MG63 (cell line): ENCODE measurements at regions not wholly inside any gene's neighbourhood (a gene's known extent, or its start where the extent isn't known, plus 50 kb on each side); places are given as distances from the start of the nearest gene placed in this dataset.

ENCODE experiments used
- DNase-seq: peaks from one replicate; pipeline ENCODE4 v3.0.0-alpha.2; 2020
- H3K27me3 ChIP-seq: fragments of 250-450 bp; sonication (Bioruptor Pico); 2 replicates; pipeline ENCODE4 v1.5.1; 2020; ENCODE audit warnings: mild to moderate bottlenecking, moderate library complexity
- H3K36me3 ChIP-seq: fragments of 250-450 bp; sonication (Bioruptor Pico); 2 replicates; pipeline ENCODE4 v1.5.1; 2020; ENCODE audit warnings: mild to moderate bottlenecking, moderate library complexity
- H3K4me3 ChIP-seq: fragments of 250-450 bp; sonication (Bioruptor Pico); 2 replicates; pipeline ENCODE4 v1.5.1; 2020; ENCODE audit warnings: mild to moderate bottlenecking, moderate library complexity
- H3K9me3 ChIP-seq: fragments of 250-450 bp; sonication (Bioruptor Pico); 2 replicates; pipeline ENCODE4 v1.5.1; 2020; ENCODE audit warnings: mild to moderate bottlenecking, moderate library complexity

DNA sequence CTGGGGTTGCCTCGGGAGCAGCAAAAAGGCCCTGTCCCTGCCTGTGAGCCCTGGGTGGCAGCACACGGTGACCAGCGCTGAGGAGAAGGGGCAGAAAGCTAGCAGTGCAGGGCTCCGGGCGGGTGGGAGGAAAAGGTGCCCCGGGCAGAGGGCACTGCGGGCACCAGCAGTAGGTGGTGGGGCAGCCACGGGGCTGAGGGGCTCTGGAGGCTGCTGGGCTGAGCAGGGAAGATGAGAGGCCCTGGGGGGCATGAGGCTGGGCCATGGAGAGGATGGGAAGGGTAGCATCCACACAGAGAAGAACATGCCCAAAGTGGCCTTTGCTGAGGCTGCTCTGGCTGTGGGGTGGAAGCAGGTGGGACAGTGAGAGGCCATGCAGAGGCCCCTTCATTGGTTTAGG is 67.5 kb upstream of the NKX1-1 start:
- Histone ChIP-seq H3K27me3 (peaks cover 3% of the 10 kb centered on the region; the same call in 1 of the 2 replicates), H3K36me3 (no peaks in the 10 kb centered on the region), H3K9me3 (no peaks in the 10 kb centered on the region), H3K4me3 (no peak overlapping the region)
- DNase-seq = no peak

DNA sequence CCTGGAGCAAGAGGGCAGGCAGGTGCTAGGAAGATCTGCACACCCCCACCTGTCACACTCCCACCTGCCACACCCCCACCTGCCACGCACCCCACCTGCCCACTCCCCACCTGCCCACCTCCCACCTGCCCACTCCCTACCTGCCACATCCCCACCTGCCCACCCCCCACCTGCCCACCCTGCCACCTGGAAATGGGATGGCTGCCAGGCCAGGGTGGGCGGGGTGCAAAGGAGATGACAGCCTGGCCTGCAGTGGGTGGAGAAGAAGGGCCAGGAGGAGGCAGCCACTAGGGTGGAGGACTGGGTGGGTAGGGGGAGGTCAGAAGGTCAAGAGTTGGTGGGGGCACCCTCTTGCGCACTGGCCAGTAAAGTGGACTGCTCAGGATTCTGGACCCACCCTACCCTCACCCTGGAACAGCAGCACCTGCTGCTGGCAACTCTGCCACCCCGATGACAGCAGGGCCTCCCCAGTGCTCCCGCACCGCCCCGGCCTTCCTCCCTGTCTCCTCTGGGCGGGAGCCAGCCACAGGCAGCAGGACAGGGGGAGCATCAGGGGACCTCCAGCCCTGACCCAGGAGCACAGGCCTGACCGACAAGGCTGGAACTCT is 66.8 kb upstream of the NKX1-1 start:
- peaks cover 3% of the 10 kb centered on the region; the same call in 1 of the 2 replicates for H3K27me3 ChIP-seq
- no peak for DNase-seq
- no peak overlapping the region for H3K4me3 ChIP-seq
- no peaks in the 10 kb centered on the region for H3K36me3 ChIP-seq
- H3K9me3 ChIP-seq = no peaks in the 10 kb centered on the region

DNA sequence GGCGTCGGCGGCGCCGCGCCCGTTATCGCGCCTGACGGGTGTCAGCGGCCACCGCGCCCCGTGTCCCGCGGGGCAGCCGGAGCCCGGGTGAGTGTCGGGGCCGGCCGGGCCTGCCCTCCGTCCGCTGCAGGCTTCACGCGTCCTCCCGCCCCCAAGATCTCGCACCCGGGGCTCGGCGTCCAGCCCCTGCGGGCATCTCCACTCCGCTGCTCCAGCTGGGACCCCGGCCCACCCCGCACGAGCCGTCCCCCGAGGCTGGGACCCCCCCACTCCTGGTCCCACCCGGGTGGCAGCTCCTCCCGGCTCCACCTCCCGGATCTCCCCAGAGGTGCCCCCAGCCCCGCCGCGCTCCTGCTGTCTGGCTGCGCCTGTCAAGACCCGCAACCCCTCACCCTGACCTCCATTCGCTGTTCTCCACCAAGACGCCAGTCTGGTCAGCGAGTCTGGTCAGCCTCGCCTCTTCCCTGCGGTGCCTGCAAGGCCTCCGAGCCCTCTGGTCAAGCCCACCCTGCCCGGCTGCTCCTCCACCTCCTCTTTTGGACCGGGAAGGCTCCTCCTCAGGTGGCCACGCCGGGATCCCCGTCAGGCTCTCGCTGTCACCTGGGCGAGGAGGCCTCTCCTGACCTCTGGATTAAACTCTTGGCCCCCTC is 66.0 kb upstream of the NKX1-1 start:
- Histone ChIP-seq H3K4me3 (no peak overlapping the region), H3K27me3 (peaks cover 3% of the 10 kb centered on the region; the same call in 1 of the 2 replicates), H3K9me3 (no peaks in the 10 kb centered on the region), H3K36me3 (no peaks in the 10 kb centered on the region)
- no peak for DNase-seq

DNA sequence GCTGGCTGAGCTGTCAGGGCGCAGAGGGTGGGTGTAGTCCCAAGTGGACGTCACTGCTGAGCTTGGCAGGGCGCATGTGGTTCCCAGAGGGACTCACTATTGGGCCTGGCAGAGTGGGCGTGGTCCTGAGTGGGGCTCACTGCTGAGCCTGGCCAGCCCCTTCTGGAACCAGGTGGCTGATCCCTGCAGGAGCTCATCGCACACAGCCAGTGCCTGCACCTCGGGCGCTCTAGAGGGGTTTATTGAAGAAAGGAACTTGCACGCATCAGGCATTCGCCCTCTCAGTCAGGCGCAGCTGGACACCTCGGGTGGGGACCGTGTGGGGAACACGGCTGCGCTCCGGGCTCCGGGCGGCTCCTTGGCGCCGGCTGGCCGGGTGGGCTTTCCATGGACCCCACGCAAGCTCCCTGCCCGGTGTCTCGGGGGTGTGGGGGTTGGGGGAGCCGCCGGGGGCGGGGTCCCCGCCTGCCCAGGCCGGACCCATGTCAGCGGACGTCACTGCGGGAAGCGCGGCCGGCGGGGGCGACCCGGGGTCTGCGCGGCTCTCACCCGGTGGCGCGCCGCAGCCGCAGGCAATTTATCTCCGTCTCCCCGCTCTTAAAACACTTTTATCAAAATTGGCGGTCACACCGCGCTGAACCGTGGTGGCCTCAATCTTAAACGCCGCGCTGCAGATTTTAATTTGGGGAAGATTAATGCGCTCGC is 65.4 kb upstream of the NKX1-1 start:
- Histone ChIP-seq H3K27me3 (peaks cover 3% of the 10 kb centered on the region; the same call in 1 of the 2 replicates), H3K9me3 (no peaks in the 10 kb centered on the region), H3K4me3 (no peak overlapping the region), H3K36me3 (no peaks in the 10 kb centered on the region)
- no peak for DNase-seq

DNA sequence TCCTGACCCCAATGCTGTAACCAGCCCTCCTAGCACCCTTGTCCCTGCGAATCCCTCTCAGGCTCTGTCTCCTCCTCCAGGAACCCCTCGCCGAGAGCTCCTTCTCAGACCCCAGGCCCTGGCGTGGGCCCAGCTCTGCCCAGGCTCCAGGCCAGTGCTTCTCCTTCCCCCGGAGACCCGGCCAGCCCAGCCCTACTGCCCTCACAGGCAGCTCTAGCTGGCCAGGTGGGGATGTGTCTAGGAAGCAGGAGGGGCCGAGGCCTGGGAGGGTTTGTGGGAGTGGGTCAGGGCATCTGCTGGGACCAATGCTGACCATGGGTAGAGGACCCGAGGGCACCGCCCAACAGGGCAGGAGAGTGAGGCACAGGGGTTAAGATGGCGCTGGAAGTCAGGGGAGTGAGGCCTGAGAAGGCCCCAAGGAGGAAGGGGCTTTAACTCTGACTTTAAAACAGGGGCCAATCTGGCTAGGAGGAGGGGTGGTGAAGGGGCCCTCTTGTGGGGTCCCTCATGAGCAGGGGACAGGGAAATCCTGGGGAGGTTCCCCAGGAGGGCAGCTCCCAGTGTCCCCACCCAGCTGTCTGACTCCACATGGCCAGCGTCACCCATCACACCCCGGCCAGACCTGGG is 64.7 kb upstream of the NKX1-1 start:
- no peak overlapping the region for H3K4me3 ChIP-seq
- H3K9me3 ChIP-seq = no peaks in the 10 kb centered on the region
- H3K27me3 ChIP-seq = peaks cover 3% of the 10 kb centered on the region; the same call in 1 of the 2 replicates
- DNase-seq = no peak
- H3K36me3 ChIP-seq = no peaks in the 10 kb centered on the region

DNA sequence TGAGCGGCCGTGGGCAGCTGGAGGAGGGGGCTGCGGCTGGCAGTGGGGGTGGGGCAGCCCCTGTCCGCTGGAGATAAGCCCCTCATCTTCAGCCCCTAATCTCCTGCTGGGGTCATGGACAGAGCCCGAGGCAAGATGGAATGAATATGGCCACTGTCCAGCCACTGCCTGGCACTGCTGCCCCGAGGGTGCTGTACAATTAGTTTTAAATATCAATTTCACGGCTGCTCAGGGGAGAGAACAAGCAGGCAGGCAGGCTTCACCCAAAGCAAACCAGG is 64.1 kb upstream of the NKX1-1 start:
- no peak overlapping the region for H3K4me3 ChIP-seq
- H3K27me3 ChIP-seq = peaks cover 3% of the 10 kb centered on the region; the same call in 1 of the 2 replicates
- H3K9me3 ChIP-seq = no peaks in the 10 kb centered on the region
- no peak for DNase-seq
- H3K36me3 ChIP-seq = no peaks in the 10 kb centered on the region

DNA sequence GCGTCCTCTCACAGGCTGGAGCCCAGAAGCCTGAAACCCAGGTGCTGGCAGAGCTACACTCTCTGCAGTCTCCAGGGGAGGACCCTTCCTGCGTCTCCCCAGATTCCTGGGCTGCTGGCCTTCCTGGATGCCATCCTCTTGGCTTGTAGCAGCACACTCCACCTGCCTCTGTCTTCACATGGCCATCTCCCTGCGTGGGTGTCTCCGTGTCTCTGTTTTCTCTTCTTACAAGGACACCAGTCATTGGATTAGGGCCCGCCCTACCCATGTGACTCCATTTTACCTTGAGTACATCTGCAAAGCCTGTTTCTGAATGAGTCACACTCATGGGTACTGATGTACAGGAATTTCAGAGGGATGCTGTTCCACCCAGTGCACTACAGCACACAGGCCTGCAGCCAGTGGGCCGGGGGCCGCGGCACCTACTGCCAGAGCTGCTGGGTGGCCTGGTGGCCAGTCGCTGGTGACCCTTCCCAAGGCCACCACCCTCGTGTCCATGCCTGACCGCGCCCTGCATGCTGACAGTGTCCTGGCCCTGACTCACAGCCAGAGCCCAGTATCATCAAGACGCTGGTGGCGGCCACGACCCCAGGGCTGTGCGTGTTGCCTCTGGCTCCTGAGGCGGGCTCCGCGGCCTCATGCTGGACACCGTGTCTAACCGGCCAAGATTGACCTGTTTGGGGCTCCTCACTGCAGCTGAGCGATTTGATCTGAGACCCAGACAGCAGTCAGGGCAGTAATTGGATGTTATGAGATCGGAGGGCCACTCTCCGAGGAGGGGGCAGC is 63.6 kb upstream of the NKX1-1 start:
- no peak for DNase-seq
- no peaks in the 10 kb centered on the region for H3K36me3 ChIP-seq
- no peaks in the 10 kb centered on the region for H3K9me3 ChIP-seq
- H3K4me3 ChIP-seq = no peak overlapping the region
- peaks cover 3% of the 10 kb centered on the region; the same call in 1 of the 2 replicates for H3K27me3 ChIP-seq

DNA sequence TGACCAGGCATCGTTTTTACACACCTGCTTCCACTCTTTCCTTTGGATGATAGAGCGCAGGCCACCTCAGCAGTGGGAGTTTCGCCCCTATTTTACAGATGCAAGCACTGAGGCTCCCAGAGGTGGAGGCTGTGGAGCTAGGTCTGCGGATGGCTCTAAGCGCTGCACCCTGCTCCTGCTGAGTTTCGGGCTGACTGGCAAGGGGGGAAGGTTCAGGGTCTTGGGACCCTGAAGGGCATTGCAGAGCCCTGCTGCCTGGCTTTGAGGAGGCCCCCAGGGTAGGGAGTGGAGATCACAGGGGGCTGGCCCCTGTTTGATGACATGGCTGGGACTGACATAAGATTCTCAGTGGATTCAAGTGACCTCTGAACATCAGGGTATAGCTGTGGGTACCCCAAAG is 62.8 kb upstream of the NKX1-1 start:
- peaks cover 3% of the 10 kb centered on the region; the same call in 1 of the 2 replicates for H3K27me3 ChIP-seq
- no peaks in the 10 kb centered on the region for H3K9me3 ChIP-seq
- no peak for DNase-seq
- H3K36me3 ChIP-seq = no peaks in the 10 kb centered on the region
- H3K4me3 ChIP-seq = no peak overlapping the region

DNA sequence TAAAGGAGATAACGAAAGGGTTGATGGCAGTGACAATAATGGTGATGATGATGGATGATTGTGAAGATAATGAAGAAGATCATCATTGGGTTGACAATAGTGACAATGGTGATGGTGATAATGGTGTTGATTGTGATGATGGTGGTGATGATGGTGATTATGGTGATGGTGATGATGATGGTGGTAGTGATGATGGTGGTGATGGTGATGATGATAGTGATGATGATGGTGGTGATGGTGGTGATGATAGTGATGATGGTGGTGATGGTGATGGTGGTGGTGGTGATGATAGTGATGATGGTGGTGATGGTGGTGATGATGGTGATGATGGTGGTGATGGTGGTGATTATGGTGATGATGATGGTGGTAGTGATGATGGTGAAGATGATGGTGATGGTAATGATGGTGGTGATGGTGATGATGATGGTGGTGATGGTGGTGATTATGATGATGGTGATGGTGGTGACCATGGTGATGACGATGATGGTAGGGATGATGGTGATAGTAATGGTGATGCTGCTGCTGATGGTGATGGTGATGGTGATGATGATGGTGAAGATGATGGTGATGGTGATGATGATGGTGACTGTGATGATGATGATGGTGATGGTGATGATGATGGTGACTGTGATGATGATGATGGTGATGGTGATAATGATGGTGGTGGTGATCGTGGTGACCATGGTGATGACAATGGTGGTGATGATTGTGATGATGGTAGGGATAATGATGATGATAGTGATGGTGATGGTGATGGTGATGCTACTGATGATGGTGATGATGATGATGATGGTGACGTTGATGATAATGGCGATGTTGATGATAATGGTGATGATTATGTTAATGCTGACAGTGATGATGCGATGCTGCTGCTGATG is 61.6 kb upstream of the NKX1-1 start:
- DNase-seq = no peak
- Histone ChIP-seq H3K4me3 (no peak overlapping the region), H3K9me3 (no peaks in the 10 kb centered on the region), H3K36me3 (no peaks in the 10 kb centered on the region), H3K27me3 (peaks cover 3% of the 10 kb centered on the region; the same call in 1 of the 2 replicates)

DNA sequence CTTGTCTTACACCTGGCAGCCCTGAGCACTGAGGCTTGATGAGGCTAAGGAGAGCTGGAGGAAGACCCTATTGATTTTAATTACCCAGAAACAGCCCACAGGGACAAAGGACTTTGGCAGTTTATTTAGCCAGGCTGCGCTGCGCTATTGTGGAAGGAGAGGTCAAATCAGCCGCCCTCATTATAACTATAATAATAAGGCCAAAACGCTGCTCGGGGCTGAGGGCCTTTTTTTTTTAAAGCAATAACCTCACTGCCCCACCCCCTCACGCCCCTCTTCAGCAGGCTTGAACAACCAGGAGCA is 60.6 kb upstream of the NKX1-1 start:
- Histone ChIP-seq H3K4me3 (no peak overlapping the region), H3K36me3 (no peaks in the 10 kb centered on the region), H3K27me3 (peaks cover 3% of the 10 kb centered on the region; the same call in 1 of the 2 replicates), H3K9me3 (no peaks in the 10 kb centered on the region)
- no peak for DNase-seq

DNA sequence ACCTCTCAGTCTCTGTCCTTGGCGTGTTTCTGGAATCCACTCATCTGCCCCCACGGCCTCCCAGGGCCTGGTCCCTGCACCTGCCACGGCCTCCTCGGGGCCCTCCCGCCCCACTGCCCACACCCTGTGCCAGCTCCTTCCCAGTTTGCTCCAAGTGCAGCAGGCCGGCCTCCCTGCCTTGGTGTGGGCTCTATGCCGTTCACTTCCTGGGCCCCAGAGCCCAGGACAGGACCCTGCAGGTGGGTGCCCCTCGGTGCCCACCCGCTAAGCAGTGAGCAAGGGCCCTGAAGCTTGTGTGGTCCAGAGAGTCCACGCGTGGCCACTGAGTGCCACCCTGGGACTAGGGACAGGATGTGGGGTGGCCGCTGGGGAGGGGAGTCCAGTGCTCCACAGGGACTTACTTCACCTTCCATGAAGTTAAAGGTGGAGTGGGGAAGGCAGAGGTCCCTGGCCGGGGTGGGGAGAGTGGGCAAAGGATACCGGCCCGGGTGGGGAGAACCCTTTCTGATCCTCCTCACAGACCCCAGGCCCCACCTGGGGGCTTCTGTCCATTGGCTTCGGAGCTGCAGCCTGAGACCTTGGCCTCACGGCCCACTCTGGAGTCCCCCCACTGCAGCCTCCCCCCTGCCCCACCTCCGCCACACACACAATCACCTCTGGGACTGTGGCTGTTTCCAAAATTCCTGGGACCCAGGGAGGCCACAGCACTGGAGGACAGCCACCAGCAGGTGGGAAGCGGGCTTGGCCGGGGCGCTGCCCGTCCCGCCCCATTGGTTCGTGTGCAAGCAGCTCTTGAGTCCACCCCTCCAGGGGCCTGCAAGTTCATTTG is 60.0 kb upstream of the NKX1-1 start:
- H3K4me3 ChIP-seq = no peak overlapping the region
- no peak for DNase-seq
- H3K36me3 ChIP-seq = no peaks in the 10 kb centered on the region
- no peaks in the 10 kb centered on the region for H3K9me3 ChIP-seq
- H3K27me3 ChIP-seq = peaks cover under 1% of the 10 kb centered on the region; the same call in 1 of the 2 replicates

DNA sequence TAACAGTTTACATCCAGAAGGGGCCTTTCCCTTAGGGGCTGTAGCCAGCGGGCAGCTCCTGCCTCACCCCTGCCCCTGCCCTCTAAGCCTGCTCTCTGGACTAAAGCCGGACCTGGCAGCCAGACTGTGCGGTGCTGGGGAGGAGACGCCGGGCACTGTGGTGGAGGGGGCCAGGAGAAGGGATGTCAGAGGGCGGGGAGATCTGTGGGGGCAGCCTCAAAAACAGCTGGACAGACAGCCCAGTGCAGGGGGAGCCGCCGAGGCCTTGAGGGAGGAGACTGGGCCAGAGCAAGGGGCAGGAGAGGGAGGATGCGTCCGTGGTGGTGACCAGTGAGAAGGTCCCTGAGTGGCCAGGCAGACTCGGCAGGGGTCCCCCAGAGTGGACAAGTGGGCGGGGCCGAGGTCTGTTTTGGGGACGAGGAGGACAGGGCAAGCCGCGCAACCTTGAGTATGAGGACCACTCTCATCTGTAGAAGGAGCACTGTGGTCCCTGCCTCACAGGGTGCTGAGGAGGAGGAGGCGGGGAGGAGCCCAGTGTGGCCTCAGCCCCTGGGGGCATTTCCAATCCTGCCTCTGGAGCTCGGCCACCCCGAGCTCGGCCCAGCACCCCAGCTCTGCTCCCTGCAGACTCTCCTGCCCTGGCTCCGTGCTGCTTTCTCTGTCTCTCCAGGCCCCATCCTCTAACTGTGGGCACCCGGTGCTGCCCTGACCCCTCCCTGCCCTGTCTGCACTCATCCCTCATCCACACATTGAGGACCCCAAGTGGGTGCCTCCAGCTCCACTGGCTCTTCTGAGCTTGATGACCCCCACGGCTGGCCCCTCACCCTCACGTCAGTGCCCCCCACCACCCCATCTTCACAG is 59.2 kb upstream of the NKX1-1 start:
- Histone ChIP-seq H3K4me3 (no peak overlapping the region), H3K27me3 (no peaks in the 10 kb centered on the region), H3K9me3 (no peaks in the 10 kb centered on the region), H3K36me3 (no peaks in the 10 kb centered on the region)
- DNase-seq = no peak

DNA sequence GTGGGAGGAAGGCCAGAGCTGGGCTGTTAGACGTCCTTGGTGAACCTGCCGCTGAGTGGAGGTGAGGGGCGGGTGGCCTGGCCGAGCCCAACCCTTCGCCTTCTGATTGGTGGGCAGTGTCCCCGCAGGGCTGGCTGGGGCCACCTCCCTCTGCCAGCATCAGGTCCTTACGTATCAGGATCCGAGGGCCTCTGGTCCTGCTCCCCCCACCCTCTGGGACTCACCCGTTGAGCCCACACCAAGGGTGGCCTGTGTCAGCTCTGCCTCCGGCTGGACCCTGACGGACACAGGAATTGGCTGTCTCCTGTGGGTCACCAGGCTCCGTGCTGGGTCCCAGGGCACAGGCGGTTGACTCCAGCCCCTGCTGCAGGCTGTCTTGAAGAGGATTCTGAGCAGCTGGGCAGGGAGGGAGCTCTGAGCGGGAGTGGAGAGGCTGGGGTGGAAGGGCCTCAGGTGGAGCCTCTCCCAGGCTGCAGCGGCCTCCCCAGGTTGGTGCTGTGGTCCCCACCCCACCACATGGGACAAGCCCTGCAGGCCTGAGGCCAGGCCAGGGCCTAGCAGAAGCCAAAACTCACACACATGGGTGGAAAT is 58.4 kb upstream of the NKX1-1 start:
- Histone ChIP-seq H3K9me3 (no peaks in the 10 kb centered on the region), H3K4me3 (no peak overlapping the region), H3K36me3 (no peaks in the 10 kb centered on the region), H3K27me3 (no peaks in the 10 kb centered on the region)
- no peak for DNase-seq

DNA sequence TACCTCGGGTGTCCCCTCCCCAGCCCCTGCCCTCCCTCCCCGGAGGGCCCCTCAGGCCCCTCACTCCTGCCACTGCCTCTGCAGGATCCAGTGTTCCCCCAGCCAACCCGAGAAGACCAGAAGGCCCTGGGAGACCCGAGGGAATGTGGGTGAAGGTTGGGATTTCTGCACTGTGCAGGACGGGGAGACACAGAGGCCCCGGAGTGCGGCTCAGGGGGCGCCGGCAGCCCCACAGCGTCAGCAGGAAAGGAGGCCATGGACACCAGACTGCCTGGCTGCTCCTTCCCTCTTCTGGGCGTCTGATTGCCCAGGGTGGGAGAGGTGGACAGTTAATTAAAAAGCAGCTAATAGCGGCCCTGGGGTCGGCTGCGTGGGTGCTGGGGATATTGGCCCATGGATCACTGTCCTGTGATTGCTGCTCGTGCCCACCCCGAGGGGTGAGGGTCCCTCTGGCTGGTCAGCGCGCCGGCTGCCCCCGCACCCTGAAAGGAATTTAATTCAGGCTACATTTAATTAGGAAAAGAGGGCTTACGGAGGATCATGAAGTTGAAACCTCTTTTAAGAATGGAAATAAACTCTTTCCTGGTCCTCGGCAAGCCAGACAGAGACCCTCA is 57.8 kb upstream of the NKX1-1 start:
- H3K27me3 ChIP-seq = no peaks in the 10 kb centered on the region
- DNase-seq = no peak
- H3K9me3 ChIP-seq = no peaks in the 10 kb centered on the region
- no peaks in the 10 kb centered on the region for H3K36me3 ChIP-seq
- no peak overlapping the region for H3K4me3 ChIP-seq
